GM19467 (cell line): ENCODE measurements at regions not wholly inside any gene's neighbourhood (a gene's known extent, or its start where the extent isn't known, plus 50 kb on each side); places are given as distances from the start of the nearest gene placed in this dataset.

Experiments used
- ATAC-seq: cut with Tn5 transposase; IDR thresholded peaks from one replicate; pipeline ENCODE4 v1.9.1; 2021; ENCODE audit warnings: mild to moderate bottlenecking, moderate library complexity; ENCODE audit not compliant: unreplicated experiment

GRCh38 chr17:14959106-14959648 lies 305.9 kb downstream of the PMP22 start:
- ATAC-seq = no peak

- no peak for ATAC-seq
Measured at GRCh38 chr17:14953405-14953804, 311.7 kb downstream of the PMP22 start.

- no peak for ATAC-seq
Measured at GRCh38 chr17:14950686-14951085, 314.4 kb downstream of the PMP22 start.

GRCh38 chr17:14950216-14950615 lies 314.9 kb downstream of the PMP22 start:
- no peak for ATAC-seq

- ATAC-seq = no peak
Measured at GRCh38 chr17:14947671-14948070, 317.5 kb downstream of the PMP22 start.

GRCh38 chr17:14946481-14946880 lies 318.6 kb downstream of the PMP22 start:
- ATAC-seq = no peak

- no peak for ATAC-seq
Measured at GRCh38 chr17:14942526-14943190, 322.5 kb downstream of the PMP22 start.

- no peak for ATAC-seq
Measured at GRCh38 chr17:14940938-14941265, 324.2 kb downstream of the PMP22 start.

- no peak for ATAC-seq
Measured at GRCh38 chr17:14940108-14940937, 324.8 kb downstream of the PMP22 start.

GRCh38 chr17:14935845-14936485 lies 329.2 kb downstream of the PMP22 start:
- ATAC-seq = no peak

GRCh38 chr17:14935139-14935841 lies 329.8 kb downstream of the PMP22 start:
- no peak for ATAC-seq

- ATAC-seq = no peak
Measured at GRCh38 chr17:14933676-14934075, 331.4 kb downstream of the PMP22 start.

- ATAC-seq = no peak
Measured at GRCh38 chr17:14926526-14927122, 338.5 kb downstream of the PMP22 start.

GRCh38 chr17:14926073-14926472 lies 339.1 kb downstream of the PMP22 start:
- no peak for ATAC-seq

- no peak for ATAC-seq
Measured at GRCh38 chr17:14925498-14925897, 339.6 kb downstream of the PMP22 start.

GRCh38 chr17:14923981-14924380 lies 341.1 kb downstream of the PMP22 start:
- no peak for ATAC-seq

GRCh38 chr17:14922411-14922810 lies 342.7 kb downstream of the PMP22 start:
- no peak for ATAC-seq

GRCh38 chr17:14921936-14922335 lies 343.2 kb downstream of the PMP22 start:
- no peak for ATAC-seq

- ATAC-seq = no peak
Measured at GRCh38 chr17:14919631-14920213, 345.4 kb downstream of the PMP22 start.

GRCh38 chr17:14919094-14919493 lies 346.0 kb downstream of the PMP22 start:
- no peak for ATAC-seq
